CD4-positive, alpha-beta T cell (primary cell): ENCODE measurements at regions not wholly inside any gene's neighbourhood (a gene's known extent, or its start where the extent isn't known, plus 50 kb on each side); places are given as distances from the start of the nearest gene placed in this dataset.

ENCODE experiments used
- ATAC-seq: fragments of 200-7000 bp; cut with Tn5 transposase; one replicate; pipeline ENCODE4 v1.10.0; 2022; ENCODE audit warnings: mild to moderate bottlenecking; ENCODE audit not compliant: poor library complexity
- CTCF ChIA-PET: fragments of 350-600 bp; sonication (Branson Sonifier 250); formaldehyde crosslinking; loops from one replicate; lab custom pipeline; 2021; ENCODE audit warnings: antibody characterized with exemption, inconsistent platforms; lab: Charles Lee
- POLR2A ChIA-PET: fragments of 350-600 bp; sonication (Branson Sonifier 250); formaldehyde crosslinking; loops from one replicate; lab custom pipeline; 2021; ENCODE audit warnings: antibody characterized with exemption, inconsistent platforms; lab: Charles Lee
- DNase-seq, 14 experiments: peaks; one replicate each; pipeline ENCODE4 v3.0.0-alpha.2; 2013 to 2020; ENCODE audit warnings: mixed read lengths in 2 of 14
- H3K27ac ChIP-seq, 2 donors: one replicate each; pipeline versions ENCODE4 v1.5.1 to v1.7.0; 2013; ENCODE audit warnings: low read length in 2 of 2, low read depth in 1 of 2, mild to moderate bottlenecking in 1 of 2
- H3K27me3 ChIP-seq, 2 experiments: 1 replicate in 1 of 2; 2 replicates in 1 of 2; pipeline versions ENCODE4 v1.6.1 to v1.7.0; 2013; ENCODE audit warnings: low read length in 2 of 2, control low read depth in 1 of 2, mild to moderate bottlenecking in 1 of 2, moderate library complexity in 1 of 2; ENCODE audit not compliant: insufficient read depth in 2 of 2, control insufficient read depth in 1 of 2
- H3K36me3 ChIP-seq: one replicate; pipeline ENCODE4 v1.6.1; 2013; ENCODE audit warnings: low read length, control low read depth; ENCODE audit not compliant: insufficient read depth
- H3K4me1 ChIP-seq: one replicate; pipeline ENCODE4 v1.6.1; 2013; ENCODE audit warnings: low read length, control low read depth; ENCODE audit not compliant: insufficient read depth
- H3K4me3 ChIP-seq: one replicate; pipeline ENCODE4 v1.5.1; 2013; ENCODE audit warnings: mild to moderate bottlenecking, low read length, moderate library complexity
- H3K9me3 ChIP-seq, 2 experiments: 1 replicate in 1 of 2; 2 replicates in 1 of 2; pipeline versions ENCODE4 v1.6.1 to v1.7.0; 2013; ENCODE audit warnings: low read length in 2 of 2, mild to moderate bottlenecking in 2 of 2, control low read depth in 1 of 2, moderate library complexity in 1 of 2; ENCODE audit not compliant: control insufficient read depth in 1 of 2, insufficient read depth in 1 of 2
- H3K27ac Mint-ChIP-seq: one replicate; pipeline ENCODE4 v1.8.0; 2020; ENCODE audit warnings: mixed read lengths
- H3K27me3 Mint-ChIP-seq: one replicate; pipeline ENCODE4 v1.8.0; 2021; ENCODE audit warnings: mixed read lengths
- H3K36me3 Mint-ChIP-seq: one replicate; pipeline ENCODE4 v1.8.0; 2021; ENCODE audit warnings: low read depth, mixed read lengths
- H3K4me1 Mint-ChIP-seq: one replicate; pipeline ENCODE4 v1.8.0; 2021; ENCODE audit warnings: low read depth, mixed read lengths
- H3K4me3 Mint-ChIP-seq: one replicate; pipeline ENCODE4 v1.8.0; 2020; ENCODE audit warnings: mild to moderate bottlenecking, mixed read lengths
- H3K9me3 Mint-ChIP-seq: one replicate; pipeline ENCODE4 v1.8.0; 2020; ENCODE audit warnings: mixed read lengths
- intact Hi-C, 2 experiments: fragments of 100-400 bp; cut with DNase I in 1 of 2; cut with micrococcal nuclease in 1 of 2; formaldehyde crosslinking; loops; one replicate each; pipeline versions ENCODE4 v1.15.1 to v1.9.0; 2023 to 2025; cut with DNase I, micrococcal nuclease
- TF ChIP-seq, protein P1 (sequence below): fragments of 200-600 bp; IDR thresholded peaks from one replicate; pipeline ENCODE4 v1.8.0; 2022; ENCODE audit warnings: antibody characterized with exemption, mild to moderate bottlenecking

DNA sequence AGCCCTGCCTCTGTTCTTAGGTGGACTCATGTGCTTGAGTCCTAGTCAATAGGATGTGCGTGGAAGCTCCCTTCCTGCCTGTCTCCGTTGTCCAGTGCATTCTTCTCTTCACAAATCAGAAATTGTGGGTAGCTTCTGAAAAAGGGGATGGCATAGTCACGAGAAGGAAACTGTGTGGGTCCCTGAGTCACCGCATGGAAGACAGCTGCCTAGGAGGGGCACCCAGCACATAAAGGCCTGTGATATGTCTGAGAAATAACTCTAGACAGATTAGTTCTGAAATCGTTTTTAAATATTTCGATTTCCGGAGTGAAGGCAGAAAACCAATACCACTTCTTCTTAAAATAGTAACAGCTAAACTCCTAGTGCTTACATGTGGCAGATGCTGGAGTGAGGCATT is 974.4 kb downstream of the BCL11B start:
- POLR2A ChIA-PET: no interaction called here
- Histone ChIP-seq H3K36me3 (no peaks in the 10 kb centered on the region), H3K4me1 (no peaks in the 10 kb centered on the region), H3K4me3 (no peak overlapping the region), H3K27ac (no peak overlapping the region), H3K9me3 (no peaks in the 10 kb centered on the region), H3K27me3 (no peaks in the 10 kb centered on the region)
- no peak overlapping the region for H3K4me3 Mint-ChIP-seq
- intact Hi-C loops: no loop called here
- no peak overlapping the region for H3K27ac Mint-ChIP-seq
- TF ChIP-seq, protein P1, sequence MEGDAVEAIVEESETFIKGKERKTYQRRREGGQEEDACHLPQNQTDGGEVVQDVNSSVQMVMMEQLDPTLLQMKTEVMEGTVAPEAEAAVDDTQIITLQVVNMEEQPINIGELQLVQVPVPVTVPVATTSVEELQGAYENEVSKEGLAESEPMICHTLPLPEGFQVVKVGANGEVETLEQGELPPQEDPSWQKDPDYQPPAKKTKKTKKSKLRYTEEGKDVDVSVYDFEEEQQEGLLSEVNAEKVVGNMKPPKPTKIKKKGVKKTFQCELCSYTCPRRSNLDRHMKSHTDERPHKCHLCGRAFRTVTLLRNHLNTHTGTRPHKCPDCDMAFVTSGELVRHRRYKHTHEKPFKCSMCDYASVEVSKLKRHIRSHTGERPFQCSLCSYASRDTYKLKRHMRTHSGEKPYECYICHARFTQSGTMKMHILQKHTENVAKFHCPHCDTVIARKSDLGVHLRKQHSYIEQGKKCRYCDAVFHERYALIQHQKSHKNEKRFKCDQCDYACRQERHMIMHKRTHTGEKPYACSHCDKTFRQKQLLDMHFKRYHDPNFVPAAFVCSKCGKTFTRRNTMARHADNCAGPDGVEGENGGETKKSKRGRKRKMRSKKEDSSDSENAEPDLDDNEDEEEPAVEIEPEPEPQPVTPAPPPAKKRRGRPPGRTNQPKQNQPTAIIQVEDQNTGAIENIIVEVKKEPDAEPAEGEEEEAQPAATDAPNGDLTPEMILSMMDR: no peak
- no peaks in the 10 kb centered on the region for H3K36me3 Mint-ChIP-seq
- DNase-seq (no peak), ATAC-seq (no peak)
- CTCF ChIA-PET: interaction anchor here (0.6 kb wide), 1 partner anchor 8 kb away, joined by 4 read pairs; no protein-coding TSS in a partner anchor
- H3K4me1 Mint-ChIP-seq: peaks cover 27% of the 10 kb centered on the region
- H3K9me3 Mint-ChIP-seq: no peaks in the 10 kb centered on the region
- no peaks in the 10 kb centered on the region for H3K27me3 Mint-ChIP-seq

DNA sequence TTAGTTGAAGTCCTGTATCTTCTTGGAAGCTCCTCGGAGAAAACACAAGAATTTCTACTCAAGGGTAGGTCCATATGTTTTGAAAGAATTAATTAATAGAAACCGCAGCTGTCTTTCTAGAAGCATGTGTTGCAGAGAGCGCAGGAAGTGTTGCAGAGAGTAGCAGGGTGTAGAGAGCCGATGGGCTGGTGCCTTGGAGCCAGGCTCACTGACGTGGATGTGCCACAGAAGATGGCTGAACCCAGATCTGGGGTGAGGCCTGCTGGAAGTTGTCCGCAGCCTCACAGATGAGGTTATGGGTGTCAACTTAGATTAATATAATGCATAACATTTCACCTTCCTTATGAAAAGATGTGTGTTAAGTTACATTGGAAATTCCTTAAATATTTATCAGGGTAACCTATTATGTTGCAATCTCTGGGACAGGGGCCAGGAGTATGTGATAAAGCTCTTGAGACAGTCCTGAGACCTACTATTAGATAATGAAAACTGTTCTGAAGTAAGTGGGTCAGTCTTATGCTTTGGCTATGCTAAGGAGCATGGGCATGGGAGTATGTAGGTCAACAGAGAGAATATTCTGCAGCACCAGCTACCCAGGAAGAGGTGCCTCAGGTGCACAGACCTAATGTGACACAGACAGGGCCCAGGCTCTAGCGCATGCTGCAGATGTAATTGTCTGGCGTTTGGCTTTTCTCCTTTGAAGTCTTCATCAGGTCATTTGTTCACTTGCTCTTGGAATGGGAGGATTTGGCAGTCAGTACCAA is 973.3 kb downstream of the BCL11B start:
- CTCF ChIA-PET: no interaction called here
- ATAC-seq (no peak), DNase-seq (peak in 1 of 14 experiments; percentile 28)
- TF ChIP-seq, protein P1: no peak
- POLR2A ChIA-PET: no interaction called here
- Mint-ChIP-seq H3K36me3 (no peaks in the 10 kb centered on the region), H3K4me3 (no peak overlapping the region), H3K9me3 (no peaks in the 10 kb centered on the region), H3K27me3 (no peaks in the 10 kb centered on the region), H3K4me1 (peaks cover 27% of the 10 kb centered on the region), H3K27ac (no peak overlapping the region)
- H3K9me3 ChIP-seq: no peaks in the 10 kb centered on the region
- no peaks in the 10 kb centered on the region for H3K36me3 ChIP-seq
- no peaks in the 10 kb centered on the region for H3K4me1 ChIP-seq
- no peak overlapping the region for H3K27ac ChIP-seq
- no peak overlapping the region for H3K4me3 ChIP-seq
- intact Hi-C loops: no loop called here
- no peaks in the 10 kb centered on the region for H3K27me3 ChIP-seq

DNA sequence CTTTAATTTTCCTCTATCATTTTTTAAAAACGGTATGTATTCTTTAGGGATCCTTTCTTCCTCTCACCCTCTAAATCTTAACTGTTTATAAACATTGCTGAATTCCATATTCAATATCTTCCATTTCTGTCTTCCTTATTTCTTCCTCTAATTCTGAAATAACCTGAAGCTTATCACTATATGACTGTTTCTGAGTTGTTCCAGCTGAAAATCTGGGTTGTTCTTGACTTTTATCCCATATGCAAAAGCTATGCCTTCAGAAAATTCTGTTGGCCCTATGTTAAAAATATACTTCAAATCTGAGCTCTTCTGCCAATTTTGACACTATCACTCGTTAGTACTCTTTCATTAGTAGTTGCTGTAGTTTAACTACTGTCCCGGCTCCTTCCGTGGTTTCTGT is 970.3 kb downstream of the BCL11B start:
- Histone ChIP-seq H3K27ac (no peak overlapping the region), H3K36me3 (no peaks in the 10 kb centered on the region), H3K9me3 (no peaks in the 10 kb centered on the region), H3K4me1 (no peaks in the 10 kb centered on the region), H3K27me3 (no peaks in the 10 kb centered on the region), H3K4me3 (no peak overlapping the region)
- Mint-ChIP-seq H3K27ac (no peak overlapping the region), H3K27me3 (no peaks in the 10 kb centered on the region), H3K4me3 (no peak overlapping the region), H3K36me3 (no peaks in the 10 kb centered on the region), H3K9me3 (no peaks in the 10 kb centered on the region), H3K4me1 (peaks cover 30% of the 10 kb centered on the region)
- ATAC-seq (no peak), DNase-seq (no peak)
- POLR2A ChIA-PET: interaction anchor here (0.6 kb wide), 1 partner anchor 72 kb away, joined by 3 read pairs; no protein-coding TSS in a partner anchor
- TF ChIP-seq, protein P1: no peak
- CTCF ChIA-PET: interaction anchor here (1.4 kb wide), 1 partner anchor 58 kb away, joined by 3 read pairs; no protein-coding TSS in a partner anchor
- intact Hi-C loops: no loop called here
